Upper lobe of left lung (tissue), 6 donors: ENCODE measurements at regions not wholly inside any gene's neighbourhood (a gene's known extent, or its start where the extent isn't known, plus 50 kb on each side); places are given as distances from the start of the nearest gene placed in this dataset.

ENCODE experiments used
- ATAC-seq, 2 donors: fragments of 200-7000 bp; cut with Tn5 transposase; one replicate each; pipeline ENCODE4 v1.9.1; 2022; ENCODE audit warnings: mild to moderate bottlenecking in 2 of 2, moderate library complexity in 2 of 2; ENCODE audit not compliant: low FRiP score in 2 of 2
- DNase-seq, 2 donors: peaks; one replicate each; pipeline ENCODE4 v3.0.0-alpha.2; 2019 to 2020
- H3K27ac ChIP-seq, 4 donors: fragments of 200-600 bp; sonication (generic); one replicate each; pipeline ENCODE4 v1.5.1; 2016 to 2019
- H3K27me3 ChIP-seq, 4 donors: fragments of 200-600 bp; sonication (generic); one replicate each; pipeline ENCODE4 v1.5.1; 2017 to 2019
- H3K36me3 ChIP-seq, 4 donors: fragments of 200-600 bp; sonication (generic); one replicate each; pipeline ENCODE4 v1.5.1; 2016 to 2019
- H3K4me1 ChIP-seq, 4 donors: fragments of 200-600 bp; sonication (generic); one replicate each; pipeline ENCODE4 v1.5.1; 2018 to 2019
- H3K4me3 ChIP-seq, 4 donors: fragments of 200-600 bp; sonication (generic); one replicate each; pipeline ENCODE4 v1.5.1; 2017 to 2019; ENCODE audit warnings: mild to moderate bottlenecking in 2 of 4, moderate library complexity in 1 of 4
- H3K9me3 ChIP-seq, 4 donors: fragments of 200-600 bp; sonication (generic); one replicate each; pipeline ENCODE4 v1.5.1; 2018 to 2019
- EP300 ChIP-seq, 4 donors: sonication (generic); formaldehyde crosslinking; IDR thresholded peaks; one replicate each; pipeline ENCODE4 v1.5.1; 2017; ENCODE audit warnings: antibody characterized with exemption in 4 of 4, control low read depth in 2 of 4
- POLR2A ChIP-seq, 4 donors: fragments of 450-650 bp; IDR thresholded peaks; one replicate each; pipeline ENCODE4 v1.5.1; 2016 to 2017; ENCODE audit warnings: antibody characterized with exemption in 4 of 4, mild to moderate bottlenecking in 2 of 4
- POLR2AphosphoS5 ChIP-seq, 2 donors: sonication (generic); formaldehyde crosslinking; IDR thresholded peaks; one replicate each; pipeline ENCODE4 v1.5.1; 2017; ENCODE audit warnings: antibody characterized with exemption in 2 of 2
- WGBS, 2 donors: methylation state at CpG; one replicate each; pipeline ENCODE4 v1.1.5; 2017 to 2018; 5-methylcytosine and 5-hydroxymethylcytosine counted together
- TF ChIP-seq, protein P1 (sequence below), 6 experiments: fragments of 450-650 bp in 4 of 6; fragments of 200-600 bp in 2 of 6; sonication (generic) in 2 of 6; IDR thresholded peaks; one replicate each; pipeline ENCODE4 v1.5.1; 2016 to 2019; ENCODE audit warnings: antibody characterized with exemption in 6 of 6
- donor health status: DM: no; HTN: no; CAD: no; lungs with moderate emphysema.
- donor health status: DM: no; HTN: yes; CAD: no; lungs with severe emphysema.

DNA sequence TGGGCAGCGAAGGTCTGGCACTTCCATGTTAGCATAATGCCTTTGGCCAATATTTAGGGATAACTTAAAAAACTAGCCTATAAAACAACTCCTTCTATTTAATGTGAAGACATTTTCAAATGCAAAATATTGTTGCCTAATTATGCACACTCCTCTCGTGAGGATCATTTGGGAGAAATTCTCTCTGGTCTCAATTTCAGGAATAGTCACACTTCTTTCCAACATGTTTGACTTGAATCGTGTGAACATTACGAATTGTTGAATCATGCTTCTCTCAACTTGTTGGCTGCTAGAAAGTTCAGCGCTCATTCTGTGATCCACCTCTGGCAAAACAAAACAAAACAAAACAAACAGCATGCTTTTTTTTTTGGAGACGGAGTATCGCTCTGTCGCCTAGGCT is 313.2 kb downstream of the SEC23A start:
- no peak for DNase-seq
- Histone ChIP-seq H3K4me3 (no peak overlapping the region), H3K36me3 (no peaks in the 10 kb centered on the region), H3K27me3 (no peaks in the 10 kb centered on the region), H3K27ac (no peak overlapping the region), H3K9me3 (no peaks in the 10 kb centered on the region), H3K4me1 (no peaks in the 10 kb centered on the region)
- 95% methylated on average over 8 of the region's 8 CpGs for WGBS, 2 donors
- no peak for ATAC-seq
- no peak for TF ChIP-seq EP300 (IDR thresholded peaks at IDR 0.05)
- TF ChIP-seq POLR2AphosphoS5 (IDR thresholded peaks at IDR 0.05) = no peak
- TF ChIP-seq POLR2A (IDR thresholded peaks at IDR 0.05) = no peak
- TF ChIP-seq, protein P1, sequence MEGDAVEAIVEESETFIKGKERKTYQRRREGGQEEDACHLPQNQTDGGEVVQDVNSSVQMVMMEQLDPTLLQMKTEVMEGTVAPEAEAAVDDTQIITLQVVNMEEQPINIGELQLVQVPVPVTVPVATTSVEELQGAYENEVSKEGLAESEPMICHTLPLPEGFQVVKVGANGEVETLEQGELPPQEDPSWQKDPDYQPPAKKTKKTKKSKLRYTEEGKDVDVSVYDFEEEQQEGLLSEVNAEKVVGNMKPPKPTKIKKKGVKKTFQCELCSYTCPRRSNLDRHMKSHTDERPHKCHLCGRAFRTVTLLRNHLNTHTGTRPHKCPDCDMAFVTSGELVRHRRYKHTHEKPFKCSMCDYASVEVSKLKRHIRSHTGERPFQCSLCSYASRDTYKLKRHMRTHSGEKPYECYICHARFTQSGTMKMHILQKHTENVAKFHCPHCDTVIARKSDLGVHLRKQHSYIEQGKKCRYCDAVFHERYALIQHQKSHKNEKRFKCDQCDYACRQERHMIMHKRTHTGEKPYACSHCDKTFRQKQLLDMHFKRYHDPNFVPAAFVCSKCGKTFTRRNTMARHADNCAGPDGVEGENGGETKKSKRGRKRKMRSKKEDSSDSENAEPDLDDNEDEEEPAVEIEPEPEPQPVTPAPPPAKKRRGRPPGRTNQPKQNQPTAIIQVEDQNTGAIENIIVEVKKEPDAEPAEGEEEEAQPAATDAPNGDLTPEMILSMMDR (IDR thresholded peaks at IDR 0.05) = no peak

DNA sequence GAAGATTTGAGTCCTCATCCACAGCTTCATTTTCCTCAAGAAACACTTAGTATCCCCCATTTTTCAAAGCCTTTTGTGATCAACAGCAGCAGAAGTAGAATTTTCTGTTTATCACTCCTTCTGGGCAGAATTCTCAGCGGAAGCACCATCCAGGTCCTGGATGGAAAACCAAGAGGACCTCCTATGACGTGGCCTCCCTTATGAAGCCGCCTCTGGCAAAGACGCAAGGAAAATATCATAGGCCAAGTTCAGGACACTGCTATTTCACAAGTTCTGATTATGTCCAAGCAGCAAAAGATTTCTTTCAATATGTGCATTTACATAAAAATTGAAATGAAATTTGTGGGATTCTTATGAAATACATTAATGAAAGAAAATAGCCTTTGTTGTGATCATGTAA is 315.0 kb downstream of the SEC23A start:
- Histone ChIP-seq H3K36me3 (no peaks in the 10 kb centered on the region), H3K27ac (no peak overlapping the region), H3K27me3 (no peaks in the 10 kb centered on the region), H3K4me3 (no peak overlapping the region), H3K4me1 (no peaks in the 10 kb centered on the region), H3K9me3 (no peaks in the 10 kb centered on the region)
- DNase-seq = no peak
- no peak for ATAC-seq
- WGBS, 2 donors = 94 to 97% methylated on average over 4 of the region's 4 CpGs
- no peak for TF ChIP-seq EP300 (IDR thresholded peaks at IDR 0.05)
- TF ChIP-seq, protein P1 (IDR thresholded peaks at IDR 0.05) = no peak
- TF ChIP-seq POLR2A (IDR thresholded peaks at IDR 0.05) = no peak
- no peak for TF ChIP-seq POLR2AphosphoS5 (IDR thresholded peaks at IDR 0.05)

- H3K27ac ChIP-seq = no peak overlapping the region
- H3K9me3 ChIP-seq = no peaks in the 10 kb centered on the region
- TF ChIP-seq, protein P1 (IDR thresholded peaks at IDR 0.05) = no peak
- TF ChIP-seq EP300 (IDR thresholded peaks at IDR 0.05) (no peak), POLR2AphosphoS5 (IDR thresholded peaks at IDR 0.05) (no peak), POLR2A (IDR thresholded peaks at IDR 0.05) (no peak)
- H3K4me1 ChIP-seq = no peaks in the 10 kb centered on the region
- H3K4me3 ChIP-seq = no peak overlapping the region
- H3K36me3 ChIP-seq = no peaks in the 10 kb centered on the region
- DNase-seq (no peak), ATAC-seq (no peak)
- H3K27me3 ChIP-seq = no peaks in the 10 kb centered on the region
These were observed 316.1 kb downstream of the SEC23A start for GRCh38 chr14:38786921-38787320.

DNA sequence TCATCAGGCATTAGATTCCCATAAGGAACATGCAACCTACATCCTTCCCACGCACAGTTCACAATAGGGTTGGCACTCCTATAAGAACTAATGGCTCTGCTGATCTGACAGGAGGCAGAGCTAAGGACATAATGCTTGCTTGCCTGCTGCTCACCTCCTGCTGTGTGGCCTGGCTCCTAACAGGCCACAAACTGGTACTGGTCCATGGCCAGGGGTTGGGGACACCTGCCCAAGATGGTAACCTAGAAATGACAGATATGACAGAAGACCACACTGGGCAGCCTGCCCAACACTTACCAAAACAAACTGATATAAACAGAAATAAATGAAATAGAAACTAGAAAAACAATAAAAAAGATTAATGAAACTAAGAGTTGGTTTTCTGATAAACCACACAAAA is 325.6 kb downstream of the SEC23A start:
- no peak for DNase-seq
- H3K4me3 ChIP-seq = no peak overlapping the region
- H3K4me1 ChIP-seq = no peaks in the 10 kb centered on the region
- 88% methylated on average over 1 of the region's 1 CpG; no CpG with 5 or more reads in 1 of the 2 donors for WGBS, 2 donors
- no peaks in the 10 kb centered on the region for H3K27me3 ChIP-seq
- H3K27ac ChIP-seq = no peak overlapping the region
- TF ChIP-seq, protein P1 (IDR thresholded peaks at IDR 0.05) = no peak
- no peak for TF ChIP-seq EP300 (IDR thresholded peaks at IDR 0.05)
- TF ChIP-seq POLR2A (IDR thresholded peaks at IDR 0.05) = no peak
- no peak for TF ChIP-seq POLR2AphosphoS5 (IDR thresholded peaks at IDR 0.05)
- no peaks in the 10 kb centered on the region for H3K36me3 ChIP-seq
- no peak for ATAC-seq
- no peaks in the 10 kb centered on the region for H3K9me3 ChIP-seq

- ATAC-seq (no peak), DNase-seq (no peak)
- H3K36me3 ChIP-seq = no peaks in the 10 kb centered on the region
- H3K4me1 ChIP-seq = no peaks in the 10 kb centered on the region
- H3K9me3 ChIP-seq = no peaks in the 10 kb centered on the region
- no peak overlapping the region for H3K27ac ChIP-seq
- 83 to 91% methylated on average over 1 of the region's 1 CpG for WGBS, 2 donors
- TF ChIP-seq EP300 (IDR thresholded peaks at IDR 0.05) = no peak
- no peak for TF ChIP-seq POLR2A (IDR thresholded peaks at IDR 0.05)
- TF ChIP-seq, protein P1 (IDR thresholded peaks at IDR 0.05) = no peak
- no peak for TF ChIP-seq POLR2AphosphoS5 (IDR thresholded peaks at IDR 0.05)
- no peak overlapping the region for H3K4me3 ChIP-seq
- no peaks in the 10 kb centered on the region for H3K27me3 ChIP-seq
These were observed 327.0 kb downstream of the SEC23A start for GRCh38 chr14:38775986-38776385.
